Fibroblast of lung (primary cell): ENCODE measurements at regions not wholly inside any gene's neighbourhood (a gene's known extent, or its start where the extent isn't known, plus 50 kb on each side); places are given as distances from the start of the nearest gene placed in this dataset.

Experiments
- CTCF ChIP-seq, 2 donors: IDR thresholded peaks in 1 of 2; conservative IDR thresholded peaks in 1 of 2; 1 replicate in 1 of 2; 2 replicates in 1 of 2; pipeline ENCODE4 v1.5.1; 2011 to 2012; ENCODE audit warnings: low read length in 2 of 2, control low read depth in 1 of 2, inconsistent platforms in 1 of 2, low read depth in 1 of 2, mild to moderate bottlenecking in 1 of 2
- EZH2 ChIP-seq: IDR thresholded peaks from 2 replicates; pipeline ENCODE4 v1.5.1; 2012; ENCODE audit warnings: low read length, control low read depth, mild to moderate bottlenecking; ENCODE audit errors: missing control alignments

GRCh38 chr6:85128781-85129180 lies 321.1 kb upstream of the NT5E start:
- TF ChIP-seq EZH2: no peak
- no peak for TF ChIP-seq CTCF (conservative IDR thresholded peaks at IDR 0.05 in 1 of 2, IDR thresholded peaks at IDR 0.05 in 1 of 2; ENCODE audit: low read depth in 1 of 2, low read length in 2 of 2)
